Endothelial cell of umbilical vein (primary cell): ENCODE measurements at regions not wholly inside any gene's neighbourhood (a gene's known extent, or its start where the extent isn't known, plus 50 kb on each side); places are given as distances from the start of the nearest gene placed in this dataset.

Experiments used
- EZH2 ChIP-seq: IDR thresholded peaks from 2 replicates; pipeline ENCODE4 v1.6.1; 2012; ENCODE audit warnings: borderline replicate concordance, low read depth, mild to moderate bottlenecking, moderate library complexity, low read length, inconsistent platforms; ENCODE audit not compliant: severe bottlenecking
- GATA2 ChIP-seq: IDR thresholded peaks from 2 replicates; pipeline ENCODE4 v1.7.0; 2011; ENCODE audit warnings: low read depth, mild to moderate bottlenecking, moderate library complexity, mixed read lengths, low read length; ENCODE audit not compliant: insufficient read length, insufficient read depth
- JUN ChIP-seq: IDR thresholded peaks from 2 replicates; pipeline ENCODE4 v1.6.1; 2011; ENCODE audit warnings: borderline replicate concordance, low read depth; ENCODE audit not compliant: insufficient read length, insufficient read depth
- MAX ChIP-seq: IDR thresholded peaks from 2 replicates; pipeline ENCODE4 v1.6.1; 2011; ENCODE audit not compliant: insufficient read depth, insufficient read length
- MYC ChIP-seq: IDR thresholded peaks from one replicate; pipeline ENCODE4 v1.6.1; 2011; ENCODE audit warnings: mild to moderate bottlenecking, low read depth, low read length
- POLR2A ChIP-seq: IDR thresholded peaks from 2 replicates; pipeline ENCODE4 v1.6.1; 2012; ENCODE audit warnings: low read depth, mild to moderate bottlenecking, control low read depth, low read length
- POLR2AphosphoS5 ChIP-seq: IDR thresholded peaks from 2 replicates; pipeline ENCODE4 v1.6.1; 2012; ENCODE audit warnings: low read depth, mild to moderate bottlenecking, control low read depth, low read length, moderate library complexity; ENCODE audit not compliant: insufficient read depth
- TF ChIP-seq, protein P1 (sequence below), 2 donors: IDR thresholded peaks; 1 replicate in 1 of 2; 2 replicates in 1 of 2; pipeline ENCODE4 v1.5.1; 2011; ENCODE audit warnings: low read length in 2 of 2, mild to moderate bottlenecking in 2 of 2, moderate library complexity in 2 of 2, control low read depth in 1 of 2, inconsistent platforms in 1 of 2, low read depth in 1 of 2; ENCODE audit not compliant: insufficient read depth in 1 of 2; ENCODE audit errors: extremely low read depth in 1 of 2

DNA sequence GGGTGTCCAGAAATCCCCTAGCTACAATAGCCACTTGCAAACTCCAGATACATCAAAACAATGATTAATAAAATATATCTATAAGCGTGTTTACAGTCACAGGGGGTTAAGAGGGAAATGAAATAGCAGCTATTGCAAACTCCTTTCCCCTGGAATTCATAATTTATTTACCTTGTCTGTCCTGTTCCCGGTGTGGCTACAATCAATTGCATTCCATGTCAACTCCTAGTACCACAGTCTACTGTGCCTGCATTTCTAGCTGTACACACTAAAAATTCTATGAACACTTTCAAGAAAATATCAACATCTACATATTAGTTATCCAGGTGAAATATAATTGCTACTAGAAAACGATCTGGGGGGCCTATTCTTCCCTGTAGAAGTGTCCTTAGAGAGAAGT lies 217.6 kb downstream of the ELAVL2 start:
- TF ChIP-seq POLR2A = no peak
- TF ChIP-seq MYC = no peak
- TF ChIP-seq, protein P1, sequence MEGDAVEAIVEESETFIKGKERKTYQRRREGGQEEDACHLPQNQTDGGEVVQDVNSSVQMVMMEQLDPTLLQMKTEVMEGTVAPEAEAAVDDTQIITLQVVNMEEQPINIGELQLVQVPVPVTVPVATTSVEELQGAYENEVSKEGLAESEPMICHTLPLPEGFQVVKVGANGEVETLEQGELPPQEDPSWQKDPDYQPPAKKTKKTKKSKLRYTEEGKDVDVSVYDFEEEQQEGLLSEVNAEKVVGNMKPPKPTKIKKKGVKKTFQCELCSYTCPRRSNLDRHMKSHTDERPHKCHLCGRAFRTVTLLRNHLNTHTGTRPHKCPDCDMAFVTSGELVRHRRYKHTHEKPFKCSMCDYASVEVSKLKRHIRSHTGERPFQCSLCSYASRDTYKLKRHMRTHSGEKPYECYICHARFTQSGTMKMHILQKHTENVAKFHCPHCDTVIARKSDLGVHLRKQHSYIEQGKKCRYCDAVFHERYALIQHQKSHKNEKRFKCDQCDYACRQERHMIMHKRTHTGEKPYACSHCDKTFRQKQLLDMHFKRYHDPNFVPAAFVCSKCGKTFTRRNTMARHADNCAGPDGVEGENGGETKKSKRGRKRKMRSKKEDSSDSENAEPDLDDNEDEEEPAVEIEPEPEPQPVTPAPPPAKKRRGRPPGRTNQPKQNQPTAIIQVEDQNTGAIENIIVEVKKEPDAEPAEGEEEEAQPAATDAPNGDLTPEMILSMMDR (IDR thresholded peaks at IDR 0.05; ENCODE audit: extremely low read depth in 1 of 2, insufficient read depth in 1 of 2, low read depth in 1 of 2, low read length in 2 of 2) = no peak
- no peak for TF ChIP-seq MAX
- TF ChIP-seq EZH2 = no peak
- TF ChIP-seq JUN = no peak
- TF ChIP-seq POLR2AphosphoS5 = no peak
- no peak for TF ChIP-seq GATA2
